Testis (tissue), 2 donors: ENCODE measurements at regions not wholly inside any gene's neighbourhood (a gene's known extent, or its start where the extent isn't known, plus 50 kb on each side); places are given as distances from the start of the nearest gene placed in this dataset.
"Not testable (repeated sequence)": the region's sequence is repeated elsewhere in the genome, so short reads cannot be mapped to it uniquely, and the experiment has no call there.

Experiments
- POLR2A ChIP-seq: fragments of 450-650 bp; IDR thresholded peaks from one replicate; pipeline ENCODE4 v1.6.1; 2017; ENCODE audit warnings: antibody characterized with exemption, mild to moderate bottlenecking, moderate library complexity
- TF ChIP-seq, protein P1 (sequence below), 3 experiments: fragments of 450-650 bp in 2 of 3; fragments of 200-600 bp in 1 of 3; sonication (generic) in 1 of 3; IDR thresholded peaks; one replicate each; pipeline ENCODE4 v1.5.1; 2016 to 2019; ENCODE audit warnings: antibody characterized with exemption in 3 of 3, mild to moderate bottlenecking in 2 of 3, moderate library complexity in 1 of 3

DNA sequence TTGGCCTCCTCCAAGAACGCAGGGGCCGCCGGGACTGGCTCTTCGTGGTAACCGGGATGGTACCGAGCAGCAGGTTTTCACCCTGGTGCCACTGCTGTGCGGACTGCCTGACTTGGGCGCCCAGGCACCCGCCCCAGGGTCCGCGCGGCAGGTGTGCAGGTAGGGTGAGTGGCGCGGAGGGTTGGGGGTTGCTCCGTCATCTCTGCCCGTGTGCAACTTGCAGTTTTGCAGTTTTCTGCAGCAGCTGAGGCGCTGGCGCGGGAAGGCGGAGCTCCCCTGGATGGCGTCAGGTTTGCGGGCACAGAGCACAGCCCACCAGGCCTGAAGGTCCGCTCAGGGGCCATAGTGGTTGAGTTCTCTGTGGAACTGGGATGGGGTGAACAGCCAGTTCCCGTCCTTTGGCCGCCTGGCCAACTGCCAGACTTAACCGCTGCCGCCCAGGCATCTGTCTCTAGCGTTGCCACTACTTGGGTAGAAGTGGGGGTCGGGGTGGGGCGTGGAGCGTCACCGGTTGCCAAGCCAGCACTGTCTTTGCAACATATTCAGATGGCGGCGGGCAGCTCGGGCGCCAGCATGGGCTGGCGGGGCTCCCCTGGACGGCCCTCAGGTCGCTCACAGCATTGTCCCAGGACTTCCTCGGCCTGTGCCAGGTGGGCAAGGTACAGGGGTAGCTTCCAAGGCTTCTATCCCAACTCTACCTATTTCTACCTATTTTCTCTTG, 417.2 kb downstream of the FOXD4L4 start:
- TF ChIP-seq POLR2A: not testable (repeated sequence)
- TF ChIP-seq, protein P1, sequence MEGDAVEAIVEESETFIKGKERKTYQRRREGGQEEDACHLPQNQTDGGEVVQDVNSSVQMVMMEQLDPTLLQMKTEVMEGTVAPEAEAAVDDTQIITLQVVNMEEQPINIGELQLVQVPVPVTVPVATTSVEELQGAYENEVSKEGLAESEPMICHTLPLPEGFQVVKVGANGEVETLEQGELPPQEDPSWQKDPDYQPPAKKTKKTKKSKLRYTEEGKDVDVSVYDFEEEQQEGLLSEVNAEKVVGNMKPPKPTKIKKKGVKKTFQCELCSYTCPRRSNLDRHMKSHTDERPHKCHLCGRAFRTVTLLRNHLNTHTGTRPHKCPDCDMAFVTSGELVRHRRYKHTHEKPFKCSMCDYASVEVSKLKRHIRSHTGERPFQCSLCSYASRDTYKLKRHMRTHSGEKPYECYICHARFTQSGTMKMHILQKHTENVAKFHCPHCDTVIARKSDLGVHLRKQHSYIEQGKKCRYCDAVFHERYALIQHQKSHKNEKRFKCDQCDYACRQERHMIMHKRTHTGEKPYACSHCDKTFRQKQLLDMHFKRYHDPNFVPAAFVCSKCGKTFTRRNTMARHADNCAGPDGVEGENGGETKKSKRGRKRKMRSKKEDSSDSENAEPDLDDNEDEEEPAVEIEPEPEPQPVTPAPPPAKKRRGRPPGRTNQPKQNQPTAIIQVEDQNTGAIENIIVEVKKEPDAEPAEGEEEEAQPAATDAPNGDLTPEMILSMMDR (IDR thresholded peaks at IDR 0.05): not testable (repeated sequence)
